LHCN-M2 (cell line): ENCODE measurements at regions not wholly inside any gene's neighbourhood (a gene's known extent, or its start where the extent isn't known, plus 50 kb on each side); places are given as distances from the start of the nearest gene placed in this dataset.
A peak's percentile ranks its signal among the peaks of the same experiment; 100 is the strongest.
"Not testable (repeated sequence)": the region's sequence is repeated elsewhere in the genome, so short reads cannot be mapped to it uniquely, and the experiment has no call there.

Source experiments
- DNase-seq: peaks from one replicate; pipeline ENCODE4 v3.0.0-alpha.2; 2012; ENCODE audit warnings: low read depth

- DNase-seq, result no peak
Observed at GRCh38 chr1:31510853-31511789, 65.2 kb upstream of the TINAGL1 start.

GRCh38 chr1:31511848-31512615 is 64.3 kb upstream of the TINAGL1 start:
- DNase-seq, result no peak

- no peak for DNase-seq
Observed at GRCh38 chr1:31514117-31514516, 62.2 kb upstream of the TINAGL1 start.

- no peak for DNase-seq
Observed at GRCh38 chr1:31515056-31515775, 61.1 kb upstream of the TINAGL1 start.

DNA sequence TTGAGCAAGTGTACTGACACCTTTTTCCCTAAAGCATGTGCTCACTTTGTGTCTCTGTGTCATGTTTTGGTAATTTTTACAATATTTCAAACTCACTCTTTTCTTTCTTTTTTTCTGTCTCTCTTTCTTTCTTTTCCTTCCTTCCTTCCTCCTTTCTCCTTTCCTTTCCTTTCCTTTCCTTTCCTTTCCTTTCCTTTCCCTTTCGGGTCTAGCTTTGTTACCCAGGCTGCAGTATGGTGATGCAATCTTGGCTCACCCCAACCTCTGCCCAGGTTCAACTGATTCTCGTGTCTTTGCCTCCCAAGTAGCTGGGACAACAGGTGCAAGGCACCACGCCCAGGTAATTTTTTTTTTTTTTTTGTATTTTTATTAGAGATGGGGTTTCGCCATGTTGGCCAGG is 60.4 kb upstream of the TINAGL1 start:
- DNase-seq, result no peak

- DNase-seq, result no peak
Observed at GRCh38 chr1:31517301-31517700, 59.0 kb upstream of the TINAGL1 start.

GRCh38 chr1:31517986-31518385 is 58.3 kb upstream of the TINAGL1 start:
- not testable (repeated sequence) for DNase-seq

- no peak for DNase-seq
Observed at GRCh38 chr1:31521761-31522555, 54.4 kb upstream of the TINAGL1 start.

DNA sequence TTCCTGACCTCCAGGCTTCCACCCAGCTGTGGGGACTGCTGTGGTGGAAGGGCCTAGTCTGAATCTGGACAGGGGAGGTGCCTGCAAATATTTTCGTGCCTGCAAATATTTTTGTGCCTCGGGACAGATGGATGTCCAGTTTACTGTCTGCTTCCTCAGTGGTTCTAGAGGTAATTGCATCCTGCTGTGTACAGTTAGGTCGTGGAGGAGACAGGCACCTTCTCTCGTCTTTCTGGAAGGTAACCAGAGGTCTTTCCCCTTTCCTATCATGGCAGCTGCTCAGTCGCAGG is 53.8 kb upstream of the TINAGL1 start:
- no peak for DNase-seq

DNA sequence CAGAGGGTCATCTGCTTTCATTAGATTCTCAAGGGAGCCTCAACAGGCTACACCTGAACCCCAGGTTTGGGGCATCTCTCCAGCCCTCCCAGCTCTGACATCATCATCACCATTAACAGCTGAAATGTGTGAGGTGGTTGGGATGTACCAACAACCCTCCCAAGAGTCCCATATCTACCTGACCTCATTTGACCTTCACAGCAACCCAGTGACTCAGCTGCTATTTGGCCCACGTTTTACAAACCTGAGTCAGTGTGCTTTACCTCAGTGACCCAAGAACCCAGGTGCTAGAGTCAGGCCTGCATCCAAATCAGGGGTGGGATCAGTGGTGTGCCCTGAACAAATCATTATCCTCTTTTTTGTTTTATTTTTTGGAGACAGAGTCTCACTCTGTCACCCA is 53.3 kb upstream of the TINAGL1 start:
- DNase-seq, result peak; percentile 57

GRCh38 chr1:31523769-31524168 is 52.5 kb upstream of the TINAGL1 start:
- DNase-seq, result no peak

- DNase-seq, result no peak
Observed at GRCh38 chr1:31524186-31524901, 52.0 kb upstream of the TINAGL1 start.
